ENCODE measurements at regions not wholly inside any gene's neighbourhood (a gene's known extent, or its start where the extent isn't known, plus 50 kb on each side); places are given as distances from the start of the nearest gene placed in this dataset.

GRCh38 chr1:187624812-187625545 is 796.2 kb downstream of the PLA2G4A start:
- no peaks in the 10 kb centered on the region for H3K36me3 ChIP-seq (replicated peaks; ENCODE audit: low read depth, low read length)
- no peaks in the 10 kb centered on the region for H3K79me2 ChIP-seq (ENCODE audit: low read length)
- H3K27me3 ChIP-seq (ENCODE audit: low read depth, low read length): no peaks in the 10 kb centered on the region
- H3K9ac ChIP-seq (ENCODE audit: low read length): no peak overlapping the region
- no peak overlapping the region for H3K27ac ChIP-seq (ENCODE audit: low read length)
- no peaks in the 10 kb centered on the region for H4K20me1 ChIP-seq (ENCODE audit: insufficient read depth, low read length)
- no peaks in the 10 kb centered on the region for H3K4me1 ChIP-seq (ENCODE audit: low read length)
- no peak overlapping the region for H3K4me3 ChIP-seq (ENCODE audit: low read length)
- H3K4me2 ChIP-seq (ENCODE audit: low read length): no peak overlapping the region
- H2AFZ ChIP-seq (ENCODE audit: low read depth, low read length): no peak overlapping the region
- H3K9me3 ChIP-seq (ENCODE audit: insufficient read depth, low read length): no peaks in the 10 kb centered on the region
- TF ChIP-seq CTCF (IDR thresholded peaks at IDR 0.05; ENCODE audit: low read depth, low read length): no peak
- no peak for TF ChIP-seq EZH2phosphoT487 (IDR thresholded peaks at IDR 0.05; ENCODE audit: low read depth)

GRCh38 chr1:187626056-187626455 is 797.3 kb downstream of the PLA2G4A start:
- Histone ChIP-seq H3K9me3 (ENCODE audit: insufficient read depth, low read length) (peaks cover 7% of the 10 kb centered on the region), H2AFZ (ENCODE audit: low read depth, low read length) (no peak overlapping the region), H3K27ac (ENCODE audit: low read length) (no peak overlapping the region), H3K79me2 (ENCODE audit: low read length) (no peaks in the 10 kb centered on the region), H3K4me3 (ENCODE audit: low read length) (no peak overlapping the region), H3K4me1 (ENCODE audit: low read length) (no peaks in the 10 kb centered on the region), H4K20me1 (ENCODE audit: insufficient read depth, low read length) (no peaks in the 10 kb centered on the region), H3K27me3 (ENCODE audit: low read depth, low read length) (no peaks in the 10 kb centered on the region), H3K4me2 (ENCODE audit: low read length) (no peak overlapping the region), H3K36me3 (replicated peaks; ENCODE audit: low read depth, low read length) (no peaks in the 10 kb centered on the region), H3K9ac (ENCODE audit: low read length) (no peak overlapping the region)
- no peak for TF ChIP-seq CTCF (IDR thresholded peaks at IDR 0.05; ENCODE audit: low read depth, low read length)
- TF ChIP-seq EZH2phosphoT487 (IDR thresholded peaks at IDR 0.05; ENCODE audit: low read depth): no peak

GRCh38 chr1:187627516-187627915 is 798.8 kb downstream of the PLA2G4A start:
- Histone ChIP-seq H3K27me3 (ENCODE audit: low read depth, low read length) (no peaks in the 10 kb centered on the region), H2AFZ (ENCODE audit: low read depth, low read length) (no peak overlapping the region), H3K4me1 (ENCODE audit: low read length) (no peaks in the 10 kb centered on the region), H3K27ac (ENCODE audit: low read length) (no peak overlapping the region), H3K4me2 (ENCODE audit: low read length) (no peak overlapping the region), H3K79me2 (ENCODE audit: low read length) (no peaks in the 10 kb centered on the region), H3K36me3 (replicated peaks; ENCODE audit: low read depth, low read length) (no peaks in the 10 kb centered on the region), H3K4me3 (ENCODE audit: low read length) (no peak overlapping the region), H4K20me1 (ENCODE audit: insufficient read depth, low read length) (no peaks in the 10 kb centered on the region), H3K9ac (ENCODE audit: low read length) (no peak overlapping the region), H3K9me3 (ENCODE audit: insufficient read depth, low read length) (peaks cover 17% of the 10 kb centered on the region)
- TF ChIP-seq CTCF (IDR thresholded peaks at IDR 0.05; ENCODE audit: low read depth, low read length): no peak
- no peak for TF ChIP-seq EZH2phosphoT487 (IDR thresholded peaks at IDR 0.05; ENCODE audit: low read depth)

- H3K27ac ChIP-seq (ENCODE audit: low read length): no peak overlapping the region
- H3K9ac ChIP-seq (ENCODE audit: low read length): no peak overlapping the region
- H3K9me3 ChIP-seq (ENCODE audit: insufficient read depth, low read length): peaks cover 17% of the 10 kb centered on the region
- no peaks in the 10 kb centered on the region for H3K27me3 ChIP-seq (ENCODE audit: low read depth, low read length)
- H3K4me3 ChIP-seq (ENCODE audit: low read length): no peak overlapping the region
- TF ChIP-seq EZH2phosphoT487 (IDR thresholded peaks at IDR 0.05; ENCODE audit: low read depth) (no peak), CTCF (IDR thresholded peaks at IDR 0.05; ENCODE audit: low read depth, low read length) (no peak)
- no peak overlapping the region for H3K4me2 ChIP-seq (ENCODE audit: low read length)
- no peaks in the 10 kb centered on the region for H4K20me1 ChIP-seq (ENCODE audit: insufficient read depth, low read length)
- H2AFZ ChIP-seq (ENCODE audit: low read depth, low read length): no peak overlapping the region
- no peaks in the 10 kb centered on the region for H3K4me1 ChIP-seq (ENCODE audit: low read length)
- H3K79me2 ChIP-seq (ENCODE audit: low read length): no peaks in the 10 kb centered on the region
- no peaks in the 10 kb centered on the region for H3K36me3 ChIP-seq (replicated peaks; ENCODE audit: low read depth, low read length)
Observed at GRCh38 chr1:187629075-187629474, 800.3 kb downstream of the PLA2G4A start.

All from OCI-LY3 (cell line).